GM12864 (cell line): ENCODE measurements at regions not wholly inside any gene's neighbourhood (a gene's known extent, or its start where the extent isn't known, plus 50 kb on each side); places are given as distances from the start of the nearest gene placed in this dataset.

Experiments
- DNase-seq: peaks from one replicate; pipeline ENCODE4 v3.0.0-alpha.2; 2011; ENCODE audit warnings: low read depth
- H3K4me3 ChIP-seq: 2 replicates; pipeline ENCODE4 v1.5.1; 2011; ENCODE audit warnings: mild to moderate bottlenecking, low read depth, low read length, control low read depth
- TF ChIP-seq, protein P1 (sequence below): IDR thresholded peaks from 2 replicates; pipeline ENCODE4 v1.5.1; 2011; ENCODE audit warnings: low read depth, mild to moderate bottlenecking, moderate library complexity, low read length, control low read depth, inconsistent platforms; ENCODE audit errors: missing control alignments

GRCh38 chr4:24319387-24319786 is 265.0 kb downstream of the DHX15 start:
- no peak for DNase-seq
- TF ChIP-seq, protein P1, sequence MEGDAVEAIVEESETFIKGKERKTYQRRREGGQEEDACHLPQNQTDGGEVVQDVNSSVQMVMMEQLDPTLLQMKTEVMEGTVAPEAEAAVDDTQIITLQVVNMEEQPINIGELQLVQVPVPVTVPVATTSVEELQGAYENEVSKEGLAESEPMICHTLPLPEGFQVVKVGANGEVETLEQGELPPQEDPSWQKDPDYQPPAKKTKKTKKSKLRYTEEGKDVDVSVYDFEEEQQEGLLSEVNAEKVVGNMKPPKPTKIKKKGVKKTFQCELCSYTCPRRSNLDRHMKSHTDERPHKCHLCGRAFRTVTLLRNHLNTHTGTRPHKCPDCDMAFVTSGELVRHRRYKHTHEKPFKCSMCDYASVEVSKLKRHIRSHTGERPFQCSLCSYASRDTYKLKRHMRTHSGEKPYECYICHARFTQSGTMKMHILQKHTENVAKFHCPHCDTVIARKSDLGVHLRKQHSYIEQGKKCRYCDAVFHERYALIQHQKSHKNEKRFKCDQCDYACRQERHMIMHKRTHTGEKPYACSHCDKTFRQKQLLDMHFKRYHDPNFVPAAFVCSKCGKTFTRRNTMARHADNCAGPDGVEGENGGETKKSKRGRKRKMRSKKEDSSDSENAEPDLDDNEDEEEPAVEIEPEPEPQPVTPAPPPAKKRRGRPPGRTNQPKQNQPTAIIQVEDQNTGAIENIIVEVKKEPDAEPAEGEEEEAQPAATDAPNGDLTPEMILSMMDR, result no peak
- no peak overlapping the region for H3K4me3 ChIP-seq

DNA sequence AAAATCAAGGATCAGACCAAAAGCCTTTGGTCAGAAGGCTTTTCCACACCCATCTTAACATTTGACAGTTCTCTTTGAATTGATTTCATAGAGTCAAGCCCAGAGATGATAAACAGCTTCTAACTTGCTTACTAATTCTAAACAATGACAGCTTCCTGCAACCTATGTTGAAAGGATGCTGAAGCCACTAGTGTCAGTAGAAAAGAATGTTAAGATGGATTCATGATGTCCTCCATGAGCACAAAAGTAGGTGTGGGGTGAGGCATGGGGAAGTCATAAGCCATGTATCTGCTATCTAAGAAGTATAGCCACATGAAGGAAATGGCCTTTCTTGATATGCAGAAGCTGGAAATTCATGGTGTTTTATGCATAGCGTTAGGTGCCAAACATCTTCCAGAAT is 269.3 kb downstream of the DHX15 start:
- no peak for DNase-seq
- no peak overlapping the region for H3K4me3 ChIP-seq
- TF ChIP-seq, protein P1, result no peak

GRCh38 chr4:24312261-24312913 is 272.0 kb downstream of the DHX15 start:
- TF ChIP-seq, protein P1, result no peak
- no peak for DNase-seq
- H3K4me3 ChIP-seq, result no peak overlapping the region

- H3K4me3 ChIP-seq, result no peak overlapping the region
- TF ChIP-seq, protein P1, result no peak
- DNase-seq, result no peak
These were observed 280.4 kb downstream of the DHX15 start for GRCh38 chr4:24303926-24304325.

DNA sequence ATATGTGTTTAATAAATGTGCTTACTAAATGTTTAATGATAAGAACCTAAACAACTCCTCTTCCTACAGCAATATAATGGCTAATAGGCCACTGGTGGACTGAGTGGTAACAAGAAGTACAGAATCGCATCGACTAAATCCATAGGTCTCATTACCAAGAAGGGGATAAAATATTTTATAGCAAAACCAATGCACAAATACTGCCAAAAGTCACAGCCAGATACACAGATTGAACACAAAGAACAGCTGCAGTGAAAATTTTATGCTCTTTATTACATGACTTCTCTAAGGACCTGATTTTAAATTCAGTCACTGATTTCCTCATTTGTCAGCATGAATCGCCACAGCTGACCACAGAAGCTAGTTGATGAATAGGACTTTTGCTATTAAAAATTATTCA is 285.4 kb downstream of the DHX15 start:
- no peak overlapping the region for H3K4me3 ChIP-seq
- DNase-seq, result no peak
- TF ChIP-seq, protein P1, result no peak

DNA sequence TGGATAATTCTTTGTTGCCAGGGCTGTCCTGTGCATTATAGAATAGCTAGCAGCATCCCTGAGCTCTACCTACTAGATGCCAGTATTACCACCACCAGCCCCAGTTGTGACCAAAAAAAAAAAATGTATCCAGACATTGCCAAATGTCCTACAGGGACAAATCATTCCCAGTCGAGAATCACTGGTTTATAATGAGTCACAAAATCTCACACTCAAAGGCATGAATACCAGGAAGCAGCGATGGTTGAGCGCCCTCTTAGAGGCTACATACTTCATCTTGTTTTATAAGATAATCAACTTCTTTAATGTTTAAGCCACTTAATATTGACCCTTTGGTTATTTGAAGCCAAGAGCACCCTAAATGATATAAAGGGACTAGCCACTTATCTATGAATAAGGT is 297.3 kb downstream of the DHX15 start:
- DNase-seq, result no peak
- TF ChIP-seq, protein P1, result no peak
- no peak overlapping the region for H3K4me3 ChIP-seq

GRCh38 chr4:24285759-24286158 is 298.6 kb downstream of the DHX15 start:
- no peak for DNase-seq
- TF ChIP-seq, protein P1, result no peak
- H3K4me3 ChIP-seq, result no peak overlapping the region
